ENCODE measurements at regions not wholly inside any gene's neighbourhood (a gene's known extent, or its start where the extent isn't known, plus 50 kb on each side); places are given as distances from the start of the nearest gene placed in this dataset.
A peak's percentile ranks its signal among the peaks of the same experiment; 100 is the strongest.
"Not testable (repeated sequence)": the region's sequence is repeated elsewhere in the genome, so short reads cannot be mapped to it uniquely, and the experiment has no call there.

GRCh38 chr22:23435186-23435585 lies 144.9 kb downstream of the IGLL1 start:
- ATAC-seq; H3K36me3 Mint-ChIP-seq; H3K27ac Mint-ChIP-seq; H3K9me3 Mint-ChIP-seq (ENCODE audit: low read depth); H3K4me3 Mint-ChIP-seq; H3K4me1 Mint-ChIP-seq; DNase-seq; CTCF ChIA-PET: not testable (repeated sequence)
- peaks cover 20% of the 10 kb centered on the region for H3K27me3 Mint-ChIP-seq

GRCh38 chr22:23434198-23434830 lies 145.8 kb downstream of the IGLL1 start:
- H3K4me3 Mint-ChIP-seq; DNase-seq; H3K9me3 Mint-ChIP-seq (ENCODE audit: low read depth); H3K4me1 Mint-ChIP-seq; H3K27ac Mint-ChIP-seq; CTCF ChIA-PET; ATAC-seq: not testable (repeated sequence)
- Mint-ChIP-seq H3K36me3 (peaks cover 11% of the 10 kb centered on the region), H3K27me3 (peaks cover 20% of the 10 kb centered on the region)

GRCh38 chr22:23433127-23434005 lies 146.7 kb downstream of the IGLL1 start:
- H3K9me3 Mint-ChIP-seq (ENCODE audit: low read depth); CTCF ChIA-PET; H3K4me1 Mint-ChIP-seq; H3K27ac Mint-ChIP-seq: not testable (repeated sequence)
- Mint-ChIP-seq H3K27me3 (peaks cover 17% of the 10 kb centered on the region), H3K36me3 (peaks cover 11% of the 10 kb centered on the region), H3K4me3 (peak overlapping the region; percentile 43)
- DNase-seq: peak; percentile 47
- ATAC-seq: peak; percentile 95

- peaks cover 17% of the 10 kb centered on the region for H3K27me3 Mint-ChIP-seq
- H3K4me3 Mint-ChIP-seq; H3K9me3 Mint-ChIP-seq (ENCODE audit: low read depth); H3K4me1 Mint-ChIP-seq; CTCF ChIA-PET; H3K27ac Mint-ChIP-seq; DNase-seq: not testable (repeated sequence)
- peak; percentile 11 for ATAC-seq
- H3K36me3 Mint-ChIP-seq: peaks cover 11% of the 10 kb centered on the region
These were observed 147.4 kb downstream of the IGLL1 start for GRCh38 chr22:23432719-23433118.

GRCh38 chr22:23431337-23432072 lies 148.6 kb downstream of the IGLL1 start:
- Mint-ChIP-seq H3K9me3 (ENCODE audit: low read depth) (peaks cover 10% of the 10 kb centered on the region), H3K4me3 (no peak overlapping the region), H3K27me3 (peaks cover 17% of the 10 kb centered on the region), H3K27ac (no peak overlapping the region), H3K36me3 (peaks cover 11% of the 10 kb centered on the region), H3K4me1 (peaks cover 5% of the 10 kb centered on the region)
- ATAC-seq: no peak
- DNase-seq: no peak
- CTCF ChIA-PET: no interaction called here

GRCh38 chr22:23424551-23425068 lies 155.5 kb downstream of the IGLL1 start:
- H3K27me3 Mint-ChIP-seq; H3K9me3 Mint-ChIP-seq (ENCODE audit: low read depth); DNase-seq; H3K36me3 Mint-ChIP-seq; H3K4me1 Mint-ChIP-seq; H3K27ac Mint-ChIP-seq; ATAC-seq; H3K4me3 Mint-ChIP-seq; CTCF ChIA-PET: not testable (repeated sequence)

- CTCF ChIA-PET: no interaction called here
- peaks cover 3% of the 10 kb centered on the region for H3K27me3 Mint-ChIP-seq
- peaks cover 6% of the 10 kb centered on the region for H3K4me1 Mint-ChIP-seq
- no peak overlapping the region for H3K27ac Mint-ChIP-seq
- no peak for ATAC-seq
- no peaks in the 10 kb centered on the region for H3K9me3 Mint-ChIP-seq (ENCODE audit: low read depth)
- DNase-seq: no peak
- H3K36me3 Mint-ChIP-seq: no peaks in the 10 kb centered on the region
- H3K4me3 Mint-ChIP-seq: no peak overlapping the region
These were observed 156.1 kb downstream of the IGLL1 start for GRCh38 chr22:23424031-23424430.

- H3K9me3 Mint-ChIP-seq (ENCODE audit: low read depth); CTCF ChIA-PET; H3K4me3 Mint-ChIP-seq; ATAC-seq; H3K27ac Mint-ChIP-seq; DNase-seq; H3K36me3 Mint-ChIP-seq; H3K27me3 Mint-ChIP-seq; H3K4me1 Mint-ChIP-seq: not testable (repeated sequence)
These were observed 157.8 kb downstream of the IGLL1 start for GRCh38 chr22:23422281-23422680.

GRCh38 chr22:23421300-23421699 lies 158.8 kb downstream of the IGLL1 start:
- not testable (repeated sequence) for H3K4me1 Mint-ChIP-seq

GRCh38 chr22:23419931-23420330 lies 160.2 kb downstream of the IGLL1 start:
- no peak overlapping the region for H3K27ac Mint-ChIP-seq
- CTCF ChIA-PET: no interaction called here
- no peaks in the 10 kb centered on the region for H3K9me3 Mint-ChIP-seq (ENCODE audit: low read depth)
- H3K4me3 Mint-ChIP-seq: no peak overlapping the region
- DNase-seq: no peak
- no peaks in the 10 kb centered on the region for H3K4me1 Mint-ChIP-seq
- ATAC-seq: no peak
- no peaks in the 10 kb centered on the region for H3K36me3 Mint-ChIP-seq
- H3K27me3 Mint-ChIP-seq: peaks cover 5% of the 10 kb centered on the region

More at GRCh38 chr22:23421300-23421699, 158.8 kb downstream of the IGLL1 start:
- H3K36me3 Mint-ChIP-seq; H3K9me3 Mint-ChIP-seq (ENCODE audit: low read depth); ATAC-seq; H3K4me3 Mint-ChIP-seq; CTCF ChIA-PET; DNase-seq; H3K27me3 Mint-ChIP-seq; H3K27ac Mint-ChIP-seq: not testable (repeated sequence)

GRCh38 chr22:23419171-23419570 lies 160.9 kb downstream of the IGLL1 start:
- Mint-ChIP-seq H3K4me3 (no peak overlapping the region), H3K36me3 (no peaks in the 10 kb centered on the region), H3K4me1 (no peaks in the 10 kb centered on the region), H3K27me3 (peaks cover 5% of the 10 kb centered on the region), H3K9me3 (ENCODE audit: low read depth) (no peaks in the 10 kb centered on the region), H3K27ac (no peak overlapping the region)
- no peak for ATAC-seq
- DNase-seq: no peak
- CTCF ChIA-PET: no interaction called here

- ATAC-seq: no peak
- no peaks in the 10 kb centered on the region for H3K36me3 Mint-ChIP-seq
- no peaks in the 10 kb centered on the region for H3K9me3 Mint-ChIP-seq (ENCODE audit: low read depth)
- CTCF ChIA-PET: no interaction called here
- DNase-seq: peak; percentile 30
- H3K27ac Mint-ChIP-seq: no peak overlapping the region
- no peak overlapping the region for H3K4me3 Mint-ChIP-seq
- H3K4me1 Mint-ChIP-seq: no peaks in the 10 kb centered on the region
- H3K27me3 Mint-ChIP-seq: peaks cover 5% of the 10 kb centered on the region
These were observed 161.8 kb downstream of the IGLL1 start for GRCh38 chr22:23418159-23418788.

GRCh38 chr22:23417327-23417726 lies 162.8 kb downstream of the IGLL1 start:
- H3K27ac Mint-ChIP-seq; H3K4me1 Mint-ChIP-seq; H3K9me3 Mint-ChIP-seq (ENCODE audit: low read depth); H3K27me3 Mint-ChIP-seq; ATAC-seq; H3K4me3 Mint-ChIP-seq; H3K36me3 Mint-ChIP-seq; DNase-seq: not testable (repeated sequence)
- CTCF ChIA-PET: interaction anchor here (0.7 kb wide), 2 partner anchors 12 to 54 kb away, joined by 3 to 4 read pairs; no protein-coding TSS in a partner anchor
